Colonic mucosa (tissue), 4 donors: ENCODE measurements at regions not wholly inside any gene's neighbourhood (a gene's known extent, or its start where the extent isn't known, plus 50 kb on each side); places are given as distances from the start of the nearest gene placed in this dataset.

Experiments used
- DNase-seq: peaks from one replicate; pipeline ENCODE4 v3.0.0-alpha.2; 2020
- H3K27ac ChIP-seq: fragments of 200-600 bp; one replicate; pipeline ENCODE4 v1.8.0; 2021
- H3K27me3 ChIP-seq: fragments of 200-600 bp; one replicate; pipeline ENCODE4 v1.8.0; 2021
- H3K36me3 ChIP-seq: fragments of 200-600 bp; one replicate; pipeline ENCODE4 v1.8.0; 2021
- H3K4me1 ChIP-seq: fragments of 200-600 bp; one replicate; pipeline ENCODE4 v1.8.0; 2021; ENCODE audit warnings: mild to moderate bottlenecking
- H3K4me3 ChIP-seq: fragments of 200-600 bp; one replicate; pipeline ENCODE4 v1.8.0; 2021
- H3K9ac ChIP-seq, 2 donors: one replicate each; pipeline ENCODE4 v1.7.0; 2013; ENCODE audit warnings: control low read depth in 2 of 2, low read depth in 2 of 2, low read length in 2 of 2
- H3K9me3 ChIP-seq: fragments of 200-600 bp; one replicate; pipeline ENCODE4 v1.8.0; 2021
- CTCF ChIP-seq: fragments of 200-600 bp; IDR thresholded peaks from one replicate; pipeline ENCODE4 v1.8.0; 2022; ENCODE audit warnings: antibody characterized with exemption, mild to moderate bottlenecking
- intact Hi-C: fragments of 100-400 bp; cut with DNase I; formaldehyde crosslinking; loops from one replicate; pipeline ENCODE4 v1.14.1; 2022
- donor health status: healthy.
- donor health status: DM: no; HTN: no; CAD: no.
- donor health status: DM: no; HTN: no; CAD: no.

DNA sequence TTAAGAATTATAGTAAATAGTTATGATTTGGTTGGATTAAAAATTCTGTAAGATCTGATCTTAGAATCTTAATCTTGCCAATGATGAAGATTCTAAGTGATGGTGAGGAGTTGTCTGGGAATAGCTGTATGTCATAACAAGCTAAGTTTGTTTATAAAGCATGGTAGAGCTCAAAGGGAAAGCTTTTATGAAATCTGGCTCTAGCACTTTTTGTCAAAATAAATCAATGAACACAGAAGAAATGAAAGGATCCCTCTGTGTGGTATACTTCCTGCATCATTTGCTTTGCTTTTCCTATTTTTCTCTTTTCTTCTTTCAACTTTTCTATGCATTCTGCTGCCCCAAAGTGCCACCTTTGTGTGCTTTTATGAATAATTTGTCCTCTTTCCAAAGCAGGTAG, 193.5 kb upstream of the FAT1 start:
- DNase-seq = no peak
- H3K36me3 ChIP-seq = no peaks in the 10 kb centered on the region
- no peaks in the 10 kb centered on the region for H3K27me3 ChIP-seq
- intact Hi-C loops = no loop called here
- H3K9me3 ChIP-seq = no peaks in the 10 kb centered on the region
- H3K9ac ChIP-seq = no peak overlapping the region
- H3K4me3 ChIP-seq = no peak overlapping the region
- TF ChIP-seq CTCF = no peak
- no peak overlapping the region for H3K27ac ChIP-seq
- no peaks in the 10 kb centered on the region for H3K4me1 ChIP-seq

DNA sequence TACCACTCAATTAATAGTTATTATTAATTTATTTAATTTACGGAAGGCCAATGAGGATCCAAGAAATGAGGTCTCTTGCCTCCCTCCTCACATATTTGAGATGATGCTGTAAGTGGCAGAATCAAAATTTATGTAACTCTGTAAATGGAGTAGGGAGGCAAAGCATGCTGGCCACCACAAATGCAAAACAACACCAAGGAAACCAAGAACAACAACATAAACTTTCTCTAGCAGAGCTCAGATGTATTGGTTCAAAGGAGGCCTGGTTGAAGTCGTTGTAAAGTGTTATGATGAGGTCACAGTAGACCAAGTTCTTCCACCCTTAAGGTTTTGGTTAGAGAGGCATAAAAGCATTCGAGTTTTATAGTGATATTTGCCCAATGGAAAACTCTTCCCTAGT, 194.8 kb upstream of the FAT1 start:
- no peak overlapping the region for H3K4me3 ChIP-seq
- H3K36me3 ChIP-seq = no peaks in the 10 kb centered on the region
- no peaks in the 10 kb centered on the region for H3K4me1 ChIP-seq
- intact Hi-C loops = no loop called here
- no peak overlapping the region for H3K27ac ChIP-seq
- no peaks in the 10 kb centered on the region for H3K9me3 ChIP-seq
- no peak for DNase-seq
- H3K9ac ChIP-seq = no peak overlapping the region
- no peak for TF ChIP-seq CTCF
- H3K27me3 ChIP-seq = no peaks in the 10 kb centered on the region

- TF ChIP-seq CTCF = no peak
- Histone ChIP-seq H3K9me3 (no peaks in the 10 kb centered on the region), H3K4me3 (no peak overlapping the region), H3K27ac (no peak overlapping the region), H3K4me1 (no peaks in the 10 kb centered on the region), H3K36me3 (no peaks in the 10 kb centered on the region), H3K27me3 (no peaks in the 10 kb centered on the region), H3K9ac (no peak overlapping the region)
- intact Hi-C loops = no loop called here
- no peak for DNase-seq
Observed at GRCh38 chr4:186919340-186919739, 195.7 kb upstream of the FAT1 start.

GRCh38 chr4:186920483-186920882, 196.8 kb upstream of the FAT1 start:
- Histone ChIP-seq H3K27ac (no peak overlapping the region), H3K9ac (no peak overlapping the region), H3K27me3 (no peaks in the 10 kb centered on the region), H3K9me3 (no peaks in the 10 kb centered on the region), H3K4me3 (no peak overlapping the region), H3K4me1 (no peaks in the 10 kb centered on the region), H3K36me3 (no peaks in the 10 kb centered on the region)
- no peak for TF ChIP-seq CTCF
- intact Hi-C loops = no loop called here
- DNase-seq = no peak

DNA sequence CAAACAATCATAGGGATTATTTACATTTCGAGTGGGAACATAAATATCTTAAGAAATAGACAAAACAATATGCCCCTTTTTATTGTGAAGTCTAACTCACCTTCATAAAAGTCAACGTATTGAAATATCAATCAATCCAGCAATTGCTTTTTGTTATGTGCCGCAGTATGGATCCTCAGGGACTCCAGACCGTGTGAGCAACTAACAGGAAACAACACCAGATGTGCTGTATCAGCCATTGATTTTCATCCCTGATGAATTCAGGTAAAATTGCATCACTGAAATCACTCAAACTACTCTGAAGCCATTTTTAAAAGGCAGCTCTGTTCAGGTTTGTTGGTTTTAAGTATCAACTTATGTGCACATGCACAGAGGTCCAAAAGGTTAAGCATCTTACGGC, 197.3 kb upstream of the FAT1 start:
- no peaks in the 10 kb centered on the region for H3K4me1 ChIP-seq
- H3K27ac ChIP-seq = no peak overlapping the region
- TF ChIP-seq CTCF = no peak
- no peak for DNase-seq
- H3K36me3 ChIP-seq = no peaks in the 10 kb centered on the region
- no peaks in the 10 kb centered on the region for H3K27me3 ChIP-seq
- H3K4me3 ChIP-seq = no peak overlapping the region
- intact Hi-C loops = no loop called here
- no peak overlapping the region for H3K9ac ChIP-seq
- no peaks in the 10 kb centered on the region for H3K9me3 ChIP-seq

- intact Hi-C loops = no loop called here
- Histone ChIP-seq H3K4me1 (no peaks in the 10 kb centered on the region), H3K27ac (no peak overlapping the region), H3K9ac (no peak overlapping the region), H3K27me3 (no peaks in the 10 kb centered on the region), H3K9me3 (no peaks in the 10 kb centered on the region), H3K4me3 (no peak overlapping the region), H3K36me3 (no peaks in the 10 kb centered on the region)
- no peak for DNase-seq
- TF ChIP-seq CTCF = no peak
Observed at GRCh38 chr4:186924723-186925122, 201.1 kb upstream of the FAT1 start.
